K562 (cell line): ENCODE measurements at regions not wholly inside any gene's neighbourhood (a gene's known extent, or its start where the extent isn't known, plus 50 kb on each side); places are given as distances from the start of the nearest gene placed in this dataset.

Source experiments
- ATAC-seq: fragments of 200-7000 bp; cut with Tn5 transposase; 3 replicates; pipeline ENCODE4 v1.9.1; 2020; ENCODE audit warnings: moderate library complexity
- BruUV-seq: library from RNA; stranded (reverse); fragments of 400-500 nt; replicated peaks from 2 replicates; lab custom pipeline; 2021; lab: Mats Ljungman, UMichigan
- CTCF ChIA-PET: fragments of 300-600 bp; formaldehyde crosslinking; extraction: SDS; loops from one replicate; lab custom pipeline; 2021; ENCODE audit warnings: low intra/inter-chr PET ratio; lab: Yijun Ruan, JAX
- POLR2A ChIA-PET: fragments of 300-600, 350-650 bp; sonication (Branson Sonifier 250); formaldehyde crosslinking; extraction: SDS; loops from one replicate; lab custom pipeline; 2021; ENCODE audit warnings: antibody characterized with exemption, inconsistent platforms; lab: Yijun Ruan, JAX
- DNase-seq, 4 experiments: peaks; one replicate each; pipeline versions ENCODE4 v3.0.0 to v3.0.0-alpha.2; 2011 to 2018; ENCODE audit warnings: low spot score in 3 of 4, mixed read lengths in 3 of 4; ENCODE audit errors: extremely low read depth in 1 of 4
- FAIRE-seq: peaks from 2 replicates; lab custom pipeline; 2011; peaks lifted over from hg19 to GRCh38; lab: Jason Lieb, UNC
- H2AFZ ChIP-seq: 2 replicates; pipeline ENCODE4 v1.6.0; 2011; ENCODE audit warnings: low read depth, low read length, control low read depth, inconsistent platforms
- H3K27ac ChIP-seq: fragments of 200-600 bp; 3 replicates; pipeline ENCODE4 v1.8.0; 2011; ENCODE audit warnings: low read depth, mild to moderate bottlenecking, control low read depth, inconsistent platforms, low read length, moderate library complexity, mixed read lengths; ENCODE audit errors: extremely low read depth
- H3K27me3 ChIP-seq, 2 experiments: fragments of 300-600 bp in 1 of 2; 2 replicates in 1 of 2; 3 replicates in 1 of 2; pipeline versions ENCODE4 v1.6.0 to v1.8.0; 2011; ENCODE audit warnings: inconsistent platforms in 2 of 2, low read length in 2 of 2, mild to moderate bottlenecking in 1 of 2, mixed read lengths in 1 of 2, moderate library complexity in 1 of 2; ENCODE audit not compliant: control insufficient read depth in 2 of 2, insufficient read depth in 2 of 2
- H3K36me3 ChIP-seq: fragments of 300-600 bp; 3 replicates; pipeline ENCODE4 v1.8.0; 2011; ENCODE audit warnings: mild to moderate bottlenecking, low read length, inconsistent platforms; ENCODE audit not compliant: control insufficient read depth, insufficient read depth
- H3K4me1 ChIP-seq, 2 experiments: fragments of 200-600 bp in 1 of 2; replicated peaks in 1 of 2; 2 replicates in 1 of 2; 3 replicates in 1 of 2; pipeline versions ENCODE4 v1.5.1 to v1.8.0; 2011; ENCODE audit warnings: inconsistent platforms in 2 of 2, low read length in 2 of 2, mild to moderate bottlenecking in 1 of 2, mixed read lengths in 1 of 2, moderate library complexity in 1 of 2; ENCODE audit not compliant: control insufficient read depth in 2 of 2, insufficient read depth in 2 of 2
- H3K4me2 ChIP-seq: 2 replicates; pipeline ENCODE4 v1.6.1; 2011; ENCODE audit warnings: low read length, control low read depth, inconsistent platforms, mixed read lengths; ENCODE audit not compliant: insufficient read depth
- H3K4me3 ChIP-seq: fragments of 200-600 bp; sonication (generic), shearing (Covaris generic); 2 replicates; pipeline ENCODE4 v1.5.1; 2016; ENCODE audit warnings: control low read depth, inconsistent platforms
- H3K79me2 ChIP-seq: fragments of 200-600 bp; 3 replicates; pipeline ENCODE4 v1.8.0; 2011; ENCODE audit warnings: low read length, inconsistent platforms; ENCODE audit not compliant: control insufficient read depth, insufficient read depth
- H3K9ac ChIP-seq, 2 experiments: 2 replicates each; pipeline versions ENCODE4 v1.6.0 to v1.6.1; 2011; ENCODE audit warnings: low read depth in 2 of 2, low read length in 2 of 2, control low read depth in 1 of 2, inconsistent platforms in 1 of 2, mild to moderate bottlenecking in 1 of 2, mixed read lengths in 1 of 2; ENCODE audit not compliant: insufficient read depth in 1 of 2
- H3K9me1 ChIP-seq: one replicate; pipeline ENCODE4 v1.6.0; 2011; ENCODE audit warnings: inconsistent platforms, mild to moderate bottlenecking, low read length, moderate library complexity; ENCODE audit not compliant: control insufficient read depth, insufficient read depth
- H3K9me3 ChIP-seq: replicated peaks from 2 replicates; pipeline ENCODE4 v1.5.1; 2011; ENCODE audit warnings: low read depth, low read length, inconsistent platforms; ENCODE audit not compliant: control insufficient read depth, insufficient read depth
- H4K20me1 ChIP-seq: replicated peaks from 2 replicates; pipeline ENCODE4 v1.6.1; 2011; ENCODE audit warnings: low read length, inconsistent platforms, mixed read lengths; ENCODE audit not compliant: control insufficient read depth, insufficient read depth
- ASH1L ChIP-seq: fragments of 450-650 bp; IDR thresholded peaks from 2 replicates; pipeline ENCODE4 v1.6.1; 2018; ENCODE audit warnings: borderline replicate concordance, mild to moderate bottlenecking, low read depth; ENCODE audit not compliant: partially characterized antibody
- ETS2 ChIP-seq: IDR thresholded peaks from 2 replicates; pipeline ENCODE4 v1.6.1; 2016; ENCODE audit warnings: borderline replicate concordance, missing genetic modification characterization, mild to moderate bottlenecking, moderate library complexity, missing compliant biosample characterization; ENCODE audit not compliant: poor library complexity, severe bottlenecking
- EZH2 ChIP-seq: IDR thresholded peaks from 2 replicates; pipeline ENCODE4 v1.6.1; 2012; ENCODE audit warnings: low read depth, mild to moderate bottlenecking, inconsistent platforms, low read length, borderline replicate concordance
- FOXA3 ChIP-seq, 2 experiments: fragments of 450-650 bp in 1 of 2; sonication (generic) in 1 of 2; formaldehyde crosslinking; IDR thresholded peaks in 1 of 2; conservative IDR thresholded peaks in 1 of 2; 2 replicates each; pipeline versions ENCODE4 v1.4.0 to v1.8.0; 2020 to 2022; ENCODE audit warnings: mild to moderate bottlenecking in 2 of 2, missing genetic modification reagents in 1 of 2
- GTF2F1 ChIP-seq: IDR thresholded peaks from 2 replicates; pipeline ENCODE4 v1.6.1; 2011; ENCODE audit warnings: low read depth, low read length, improper control_type of control experiment
- RNF2 ChIP-seq: sonication (generic); IDR thresholded peaks from 2 replicates; pipeline ENCODE4 v1.6.1; 2016
- TCF7L2 ChIP-seq: fragments of 150-350 bp; IDR thresholded peaks from 2 replicates; pipeline ENCODE4 v1.6.1; 2016; ENCODE audit warnings: low read depth, mild to moderate bottlenecking, low read length, moderate library complexity
- ZNF134 ChIP-seq: fragments of 250-450 bp; sonication (Bioruptor Pico); conservative IDR thresholded peaks from 2 replicates; pipeline ENCODE4 v1.4.0; 2020
- ZNF184 ChIP-seq: sonication (generic); formaldehyde crosslinking; IDR thresholded peaks from 2 replicates; pipeline ENCODE4 v1.5.0; 2020; ENCODE audit warnings: missing genetic modification reagents
- ZNF584 ChIP-seq: fragments of 200-800 bp; sonication (Bioruptor generic); IDR thresholded peaks from 2 replicates; pipeline ENCODE4 v1.6.1; 2016; ENCODE audit warnings: low read depth, mild to moderate bottlenecking, missing genetic modification characterization, missing compliant biosample characterization
- WGBS: fragments of 100-300 bp; shearing (Covaris generic); methylation state at CpG from one replicate; pipeline ENCODE4 v1.1.6; 2016; ENCODE audit warnings: low coverage, mixed read lengths; ENCODE audit not compliant: insufficient coverage; ENCODE audit errors: missing lambda C conversion rate; 5-methylcytosine and 5-hydroxymethylcytosine counted together
- in situ Hi-C: fragments of 300-500 bp; cut with MboI; formaldehyde crosslinking; loops from 4 replicates; pipeline ENCODE4 v1.15.0; 2018; ENCODE audit warnings: inconsistent platforms, mixed read lengths
- intact Hi-C: fragments of 100-400 bp; cut with micrococcal nuclease; formaldehyde crosslinking; loops from 2 replicates; pipeline ENCODE4 v1.14.2; 2022
- TF ChIP-seq, protein P1 (sequence below): fragments of 450-650 bp; IDR thresholded peaks from 2 replicates; pipeline ENCODE4 v1.6.1; 2016; ENCODE audit warnings: mild to moderate bottlenecking, moderate library complexity

DNA sequence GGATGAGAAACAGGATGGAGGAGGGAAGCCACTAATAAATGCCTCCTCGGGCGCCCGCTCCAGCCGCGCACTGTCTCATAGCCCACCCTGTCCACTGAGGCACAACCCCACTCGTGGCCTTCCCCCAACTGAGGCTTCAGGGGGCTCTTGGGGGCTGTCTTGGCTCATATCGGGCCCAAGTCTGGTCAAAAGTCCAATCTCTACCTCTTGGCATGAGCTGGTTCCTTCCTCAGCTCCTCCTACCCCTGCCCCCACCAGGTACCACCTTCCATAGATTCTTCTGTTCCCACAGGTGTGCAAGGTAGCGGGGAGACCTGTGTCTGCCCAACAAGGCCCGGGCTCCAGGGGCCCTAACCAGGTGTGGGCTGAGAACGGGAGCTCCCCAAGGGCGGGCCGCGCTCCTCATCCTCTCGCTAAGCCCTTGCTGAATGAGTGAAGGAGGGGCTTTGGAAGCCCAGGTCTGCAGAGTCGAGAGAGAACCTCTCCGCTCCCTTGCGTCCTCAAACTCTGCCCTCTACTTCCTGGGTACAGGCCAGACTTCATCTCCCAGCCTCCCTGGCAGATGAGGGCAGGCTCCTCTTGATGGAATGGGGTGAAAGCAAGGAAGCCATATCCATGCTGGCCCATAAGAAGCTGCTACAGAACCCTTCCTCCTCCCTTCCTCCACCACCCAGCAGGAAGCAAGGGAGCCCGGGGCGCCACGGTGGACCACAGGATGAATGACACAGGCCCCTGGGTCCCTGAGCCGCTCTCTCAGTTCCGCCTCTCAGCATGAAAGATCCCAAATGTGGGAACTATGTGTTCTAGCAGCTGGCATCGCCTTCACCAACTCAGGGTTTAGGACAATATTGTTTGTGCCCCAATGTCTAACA, 74.7 kb downstream of the PSMG1 start:
- no TSS peak for BruUV-seq
- peaks cover 0 to 13% of the 10 kb centered on the region in 2 experiments; a peak in 3 of 5 replicates for H3K4me1 ChIP-seq
- H3K4me2 ChIP-seq = no peak overlapping the region
- H3K9me1 ChIP-seq = no peaks in the 10 kb centered on the region
- no peak overlapping the region for H3K4me3 ChIP-seq
- ATAC-seq = no peak
- H3K9me3 ChIP-seq = no peaks in the 10 kb centered on the region
- H3K27me3 ChIP-seq = peaks cover 42 to 43% of the 10 kb centered on the region in 2 experiments
- H4K20me1 ChIP-seq = no peaks in the 10 kb centered on the region
- 8% methylated on average over 23 of the region's 23 CpGs for WGBS
- in situ Hi-C loops (no loop called here), intact Hi-C loops (no loop called here)
- no peaks in the 10 kb centered on the region for H3K36me3 ChIP-seq
- no peak overlapping the region for H3K27ac ChIP-seq
- ChIA-PET CTCF (no interaction called here), POLR2A (interaction anchor here (0.6 kb wide), 1 partner anchor 17 kb away, joined by 3 read pairs; no protein-coding TSS in a partner anchor)
- DNase-seq = peak in 1 of 4 experiments; percentile 7
- H3K9ac ChIP-seq = no peak overlapping the region
- H3K79me2 ChIP-seq = no peaks in the 10 kb centered on the region
- no peak overlapping the region for H2AFZ ChIP-seq
- no peak for FAIRE-seq
- TF ChIP-seq ZNF134 (CRISPR knock-in tag) (no peak), RNF2 (no peak), FOXA3 (CRISPR knock-in tag; conservative IDR thresholded peaks at IDR 0.05 in 1 of 2, IDR thresholded peaks at IDR 0.05 in 1 of 2) (no peak), ASH1L (no peak), GTF2F1 (no peak), EZH2 (no peak), ETS2 (no peak), ZNF584 (CRISPR knock-in tag) (no peak), ZNF184 (CRISPR knock-in tag) (no peak), TCF7L2 (no peak)
- TF ChIP-seq, protein P1, sequence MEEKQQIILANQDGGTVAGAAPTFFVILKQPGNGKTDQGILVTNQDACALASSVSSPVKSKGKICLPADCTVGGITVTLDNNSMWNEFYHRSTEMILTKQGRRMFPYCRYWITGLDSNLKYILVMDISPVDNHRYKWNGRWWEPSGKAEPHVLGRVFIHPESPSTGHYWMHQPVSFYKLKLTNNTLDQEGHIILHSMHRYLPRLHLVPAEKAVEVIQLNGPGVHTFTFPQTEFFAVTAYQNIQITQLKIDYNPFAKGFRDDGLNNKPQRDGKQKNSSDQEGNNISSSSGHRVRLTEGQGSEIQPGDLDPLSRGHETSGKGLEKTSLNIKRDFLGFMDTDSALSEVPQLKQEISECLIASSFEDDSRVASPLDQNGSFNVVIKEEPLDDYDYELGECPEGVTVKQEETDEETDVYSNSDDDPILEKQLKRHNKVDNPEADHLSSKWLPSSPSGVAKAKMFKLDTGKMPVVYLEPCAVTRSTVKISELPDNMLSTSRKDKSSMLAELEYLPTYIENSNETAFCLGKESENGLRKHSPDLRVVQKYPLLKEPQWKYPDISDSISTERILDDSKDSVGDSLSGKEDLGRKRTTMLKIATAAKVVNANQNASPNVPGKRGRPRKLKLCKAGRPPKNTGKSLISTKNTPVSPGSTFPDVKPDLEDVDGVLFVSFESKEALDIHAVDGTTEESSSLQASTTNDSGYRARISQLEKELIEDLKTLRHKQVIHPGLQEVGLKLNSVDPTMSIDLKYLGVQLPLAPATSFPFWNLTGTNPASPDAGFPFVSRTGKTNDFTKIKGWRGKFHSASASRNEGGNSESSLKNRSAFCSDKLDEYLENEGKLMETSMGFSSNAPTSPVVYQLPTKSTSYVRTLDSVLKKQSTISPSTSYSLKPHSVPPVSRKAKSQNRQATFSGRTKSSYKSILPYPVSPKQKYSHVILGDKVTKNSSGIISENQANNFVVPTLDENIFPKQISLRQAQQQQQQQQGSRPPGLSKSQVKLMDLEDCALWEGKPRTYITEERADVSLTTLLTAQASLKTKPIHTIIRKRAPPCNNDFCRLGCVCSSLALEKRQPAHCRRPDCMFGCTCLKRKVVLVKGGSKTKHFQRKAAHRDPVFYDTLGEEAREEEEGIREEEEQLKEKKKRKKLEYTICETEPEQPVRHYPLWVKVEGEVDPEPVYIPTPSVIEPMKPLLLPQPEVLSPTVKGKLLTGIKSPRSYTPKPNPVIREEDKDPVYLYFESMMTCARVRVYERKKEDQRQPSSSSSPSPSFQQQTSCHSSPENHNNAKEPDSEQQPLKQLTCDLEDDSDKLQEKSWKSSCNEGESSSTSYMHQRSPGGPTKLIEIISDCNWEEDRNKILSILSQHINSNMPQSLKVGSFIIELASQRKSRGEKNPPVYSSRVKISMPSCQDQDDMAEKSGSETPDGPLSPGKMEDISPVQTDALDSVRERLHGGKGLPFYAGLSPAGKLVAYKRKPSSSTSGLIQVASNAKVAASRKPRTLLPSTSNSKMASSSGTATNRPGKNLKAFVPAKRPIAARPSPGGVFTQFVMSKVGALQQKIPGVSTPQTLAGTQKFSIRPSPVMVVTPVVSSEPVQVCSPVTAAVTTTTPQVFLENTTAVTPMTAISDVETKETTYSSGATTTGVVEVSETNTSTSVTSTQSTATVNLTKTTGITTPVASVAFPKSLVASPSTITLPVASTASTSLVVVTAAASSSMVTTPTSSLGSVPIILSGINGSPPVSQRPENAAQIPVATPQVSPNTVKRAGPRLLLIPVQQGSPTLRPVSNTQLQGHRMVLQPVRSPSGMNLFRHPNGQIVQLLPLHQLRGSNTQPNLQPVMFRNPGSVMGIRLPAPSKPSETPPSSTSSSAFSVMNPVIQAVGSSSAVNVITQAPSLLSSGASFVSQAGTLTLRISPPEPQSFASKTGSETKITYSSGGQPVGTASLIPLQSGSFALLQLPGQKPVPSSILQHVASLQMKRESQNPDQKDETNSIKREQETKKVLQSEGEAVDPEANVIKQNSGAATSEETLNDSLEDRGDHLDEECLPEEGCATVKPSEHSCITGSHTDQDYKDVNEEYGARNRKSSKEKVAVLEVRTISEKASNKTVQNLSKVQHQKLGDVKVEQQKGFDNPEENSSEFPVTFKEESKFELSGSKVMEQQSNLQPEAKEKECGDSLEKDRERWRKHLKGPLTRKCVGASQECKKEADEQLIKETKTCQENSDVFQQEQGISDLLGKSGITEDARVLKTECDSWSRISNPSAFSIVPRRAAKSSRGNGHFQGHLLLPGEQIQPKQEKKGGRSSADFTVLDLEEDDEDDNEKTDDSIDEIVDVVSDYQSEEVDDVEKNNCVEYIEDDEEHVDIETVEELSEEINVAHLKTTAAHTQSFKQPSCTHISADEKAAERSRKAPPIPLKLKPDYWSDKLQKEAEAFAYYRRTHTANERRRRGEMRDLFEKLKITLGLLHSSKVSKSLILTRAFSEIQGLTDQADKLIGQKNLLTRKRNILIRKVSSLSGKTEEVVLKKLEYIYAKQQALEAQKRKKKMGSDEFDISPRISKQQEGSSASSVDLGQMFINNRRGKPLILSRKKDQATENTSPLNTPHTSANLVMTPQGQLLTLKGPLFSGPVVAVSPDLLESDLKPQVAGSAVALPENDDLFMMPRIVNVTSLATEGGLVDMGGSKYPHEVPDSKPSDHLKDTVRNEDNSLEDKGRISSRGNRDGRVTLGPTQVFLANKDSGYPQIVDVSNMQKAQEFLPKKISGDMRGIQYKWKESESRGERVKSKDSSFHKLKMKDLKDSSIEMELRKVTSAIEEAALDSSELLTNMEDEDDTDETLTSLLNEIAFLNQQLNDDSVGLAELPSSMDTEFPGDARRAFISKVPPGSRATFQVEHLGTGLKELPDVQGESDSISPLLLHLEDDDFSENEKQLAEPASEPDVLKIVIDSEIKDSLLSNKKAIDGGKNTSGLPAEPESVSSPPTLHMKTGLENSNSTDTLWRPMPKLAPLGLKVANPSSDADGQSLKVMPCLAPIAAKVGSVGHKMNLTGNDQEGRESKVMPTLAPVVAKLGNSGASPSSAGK = no peak
